Chondrocyte (in vitro differentiated cells): ENCODE measurements at regions not wholly inside any gene's neighbourhood (a gene's known extent, or its start where the extent isn't known, plus 50 kb on each side); places are given as distances from the start of the nearest gene placed in this dataset.

Source experiments
- DNase-seq: peaks from one replicate; pipeline ENCODE4 v3.0.0; 2021; ENCODE audit warnings: mixed read lengths, low spot score
- H3K27ac Mint-ChIP-seq: one replicate; pipeline ENCODE4 v1.8.0; 2021; ENCODE audit warnings: mild to moderate bottlenecking, moderate library complexity, mixed read lengths; ENCODE audit not compliant: unreplicated experiment
- H3K27me3 Mint-ChIP-seq: 2 replicates; pipeline ENCODE4 v1.8.0; 2021; ENCODE audit warnings: low read depth, mixed read lengths
- H3K36me3 Mint-ChIP-seq: 2 replicates; pipeline ENCODE4 v1.8.0; 2021; ENCODE audit warnings: low read depth, mixed read lengths
- H3K4me1 Mint-ChIP-seq: 2 replicates; pipeline ENCODE4 v1.8.0; 2021; ENCODE audit warnings: low read depth, mild to moderate bottlenecking, mixed read lengths
- H3K4me3 Mint-ChIP-seq: one replicate; pipeline ENCODE4 v1.8.0; 2021; ENCODE audit warnings: mild to moderate bottlenecking, moderate library complexity, mixed read lengths; ENCODE audit not compliant: unreplicated experiment
- H3K9me3 Mint-ChIP-seq: 2 replicates; pipeline ENCODE4 v1.8.0; 2021; ENCODE audit warnings: low read depth, mixed read lengths
- CTCF ChIP-seq: fragments of 200-600 bp; sonication (generic); IDR thresholded peaks from 2 replicates; pipeline ENCODE4 v1.5.0; 2021; ENCODE audit warnings: antibody characterized with exemption, mild to moderate bottlenecking, moderate library complexity

GRCh38 chr18:77340815-77341214, 91.2 kb downstream of the GALR1 start:
- Mint-ChIP-seq H3K4me3 (no peak overlapping the region), H3K27ac (no peak overlapping the region), H3K27me3 (no peaks in the 10 kb centered on the region), H3K36me3 (no peaks in the 10 kb centered on the region), H3K9me3 (peaks cover 4% of the 10 kb centered on the region), H3K4me1 (no peaks in the 10 kb centered on the region)
- TF ChIP-seq CTCF: no peak
- no peak for DNase-seq

GRCh38 chr18:77341527-77342325, 92.1 kb downstream of the GALR1 start:
- H3K36me3 Mint-ChIP-seq: no peaks in the 10 kb centered on the region
- H3K4me3 Mint-ChIP-seq: no peak overlapping the region
- no peaks in the 10 kb centered on the region for H3K4me1 Mint-ChIP-seq

DNA sequence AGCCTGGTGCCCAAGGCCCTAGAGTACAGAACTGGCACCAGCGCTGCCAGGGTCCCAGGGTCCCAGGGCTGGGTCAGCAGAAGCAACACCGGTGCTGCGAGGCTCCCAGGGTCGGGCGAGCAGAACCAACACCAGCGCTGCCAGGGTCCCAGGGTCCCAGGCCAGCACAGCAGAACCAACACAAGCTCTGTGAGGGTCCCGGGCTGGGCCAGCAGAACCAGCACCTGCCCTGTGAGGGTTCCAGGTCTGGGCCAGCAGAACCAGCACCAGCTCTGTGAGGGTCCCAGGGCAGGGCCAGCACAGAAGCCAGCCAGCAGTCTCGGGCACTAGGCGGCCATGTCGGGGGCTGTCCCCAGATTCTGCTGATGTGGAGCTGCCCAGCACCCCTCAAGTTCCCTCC, 93.1 kb downstream of the GALR1 start:
- no peaks in the 10 kb centered on the region for H3K4me1 Mint-ChIP-seq
- no peaks in the 10 kb centered on the region for H3K36me3 Mint-ChIP-seq
- no peak for DNase-seq
- no peaks in the 10 kb centered on the region for H3K9me3 Mint-ChIP-seq
- H3K27me3 Mint-ChIP-seq: no peaks in the 10 kb centered on the region
- TF ChIP-seq CTCF: no peak
- H3K4me3 Mint-ChIP-seq: no peak overlapping the region
- H3K27ac Mint-ChIP-seq: no peak overlapping the region

More at GRCh38 chr18:77341527-77342325, 92.1 kb downstream of the GALR1 start:
- Mint-ChIP-seq H3K27ac (no peak overlapping the region), H3K27me3 (no peaks in the 10 kb centered on the region), H3K9me3 (peaks cover 4% of the 10 kb centered on the region)
- no peak for DNase-seq
- TF ChIP-seq CTCF: no peak

GRCh38 chr18:77343846-77344510, 94.3 kb downstream of the GALR1 start:
- no peak for TF ChIP-seq CTCF
- H3K9me3 Mint-ChIP-seq: no peaks in the 10 kb centered on the region
- H3K4me3 Mint-ChIP-seq: no peak overlapping the region
- H3K4me1 Mint-ChIP-seq: no peaks in the 10 kb centered on the region
- DNase-seq: no peak
- H3K27me3 Mint-ChIP-seq: no peaks in the 10 kb centered on the region
- no peak overlapping the region for H3K27ac Mint-ChIP-seq
- no peaks in the 10 kb centered on the region for H3K36me3 Mint-ChIP-seq

GRCh38 chr18:77344786-77345500, 95.3 kb downstream of the GALR1 start:
- Mint-ChIP-seq H3K27ac (no peak overlapping the region), H3K36me3 (no peaks in the 10 kb centered on the region), H3K27me3 (no peaks in the 10 kb centered on the region), H3K9me3 (peaks cover 3% of the 10 kb centered on the region), H3K4me3 (no peak overlapping the region), H3K4me1 (no peaks in the 10 kb centered on the region)
- no peak for DNase-seq
- no peak for TF ChIP-seq CTCF
